ENCODE measurements at regions not wholly inside any gene's neighbourhood (a gene's known extent, or its start where the extent isn't known, plus 50 kb on each side); places are given as distances from the start of the nearest gene placed in this dataset.
"Not testable (repeated sequence)": the region's sequence is repeated elsewhere in the genome, so short reads cannot be mapped to it uniquely, and the experiment has no call there.

DNA sequence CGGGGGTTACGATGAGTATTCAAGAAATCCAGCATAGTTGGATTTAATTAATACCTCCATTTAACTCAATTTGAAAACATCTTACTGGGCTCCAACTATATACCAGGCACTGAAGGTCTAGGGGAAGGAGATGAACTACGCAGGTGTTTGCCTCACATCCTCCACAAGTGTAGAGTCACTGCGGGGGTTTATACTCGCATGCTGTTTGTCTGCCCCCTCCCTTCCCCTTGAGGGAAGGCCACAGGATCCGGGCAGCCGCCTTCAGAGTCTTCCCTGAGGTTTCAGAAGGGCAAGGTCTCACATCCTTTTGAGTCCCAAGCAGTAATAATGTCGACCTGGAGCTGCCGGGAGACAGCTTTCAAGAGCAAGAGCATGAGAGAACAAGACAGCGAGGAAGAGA, 142.4 kb upstream of the GALNT2 start:
- TF ChIP-seq, protein P1, sequence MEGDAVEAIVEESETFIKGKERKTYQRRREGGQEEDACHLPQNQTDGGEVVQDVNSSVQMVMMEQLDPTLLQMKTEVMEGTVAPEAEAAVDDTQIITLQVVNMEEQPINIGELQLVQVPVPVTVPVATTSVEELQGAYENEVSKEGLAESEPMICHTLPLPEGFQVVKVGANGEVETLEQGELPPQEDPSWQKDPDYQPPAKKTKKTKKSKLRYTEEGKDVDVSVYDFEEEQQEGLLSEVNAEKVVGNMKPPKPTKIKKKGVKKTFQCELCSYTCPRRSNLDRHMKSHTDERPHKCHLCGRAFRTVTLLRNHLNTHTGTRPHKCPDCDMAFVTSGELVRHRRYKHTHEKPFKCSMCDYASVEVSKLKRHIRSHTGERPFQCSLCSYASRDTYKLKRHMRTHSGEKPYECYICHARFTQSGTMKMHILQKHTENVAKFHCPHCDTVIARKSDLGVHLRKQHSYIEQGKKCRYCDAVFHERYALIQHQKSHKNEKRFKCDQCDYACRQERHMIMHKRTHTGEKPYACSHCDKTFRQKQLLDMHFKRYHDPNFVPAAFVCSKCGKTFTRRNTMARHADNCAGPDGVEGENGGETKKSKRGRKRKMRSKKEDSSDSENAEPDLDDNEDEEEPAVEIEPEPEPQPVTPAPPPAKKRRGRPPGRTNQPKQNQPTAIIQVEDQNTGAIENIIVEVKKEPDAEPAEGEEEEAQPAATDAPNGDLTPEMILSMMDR (IDR thresholded peaks at IDR 0.05) = no peak
- ATAC-seq (no peak), DNase-seq (no peak)
- Histone ChIP-seq H3K36me3 (no peaks in the 10 kb centered on the region), H3K4me1 (no peaks in the 10 kb centered on the region), H3K9me3 (no peaks in the 10 kb centered on the region), H3K27me3 (no peaks in the 10 kb centered on the region), H3K27ac (no peak overlapping the region), H3K4me3 (no peak overlapping the region)
- intact Hi-C loops (cut with DNase I) = no loop called here

DNA sequence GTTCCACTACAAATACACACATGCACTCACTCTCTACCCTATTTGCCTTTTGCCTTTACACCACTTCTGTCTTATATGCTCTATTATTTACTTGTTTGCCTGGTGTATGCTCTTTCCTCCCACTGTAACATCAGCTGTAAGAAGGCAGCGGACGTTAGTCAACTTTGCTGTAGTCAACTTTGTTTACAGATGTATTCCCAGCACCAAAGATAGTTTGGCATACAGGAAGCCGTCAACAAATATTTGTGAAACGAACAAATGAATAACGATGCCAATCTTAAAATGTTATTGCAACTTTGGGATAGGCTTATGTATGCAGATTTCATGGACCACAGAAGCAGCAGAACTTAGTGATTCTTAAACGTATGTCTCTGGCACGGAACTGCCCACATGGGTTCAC, 138.3 kb upstream of the GALNT2 start:
- intact Hi-C loops (cut with DNase I) = no loop called here
- Histone ChIP-seq H3K4me1 (no peaks in the 10 kb centered on the region), H3K36me3 (no peaks in the 10 kb centered on the region), H3K9me3 (no peaks in the 10 kb centered on the region), H3K4me3 (no peak overlapping the region), H3K27me3 (no peaks in the 10 kb centered on the region), H3K27ac (no peak overlapping the region)
- DNase-seq (no peak), ATAC-seq (no peak)
- TF ChIP-seq, protein P1 (IDR thresholded peaks at IDR 0.05) = no peak

DNA sequence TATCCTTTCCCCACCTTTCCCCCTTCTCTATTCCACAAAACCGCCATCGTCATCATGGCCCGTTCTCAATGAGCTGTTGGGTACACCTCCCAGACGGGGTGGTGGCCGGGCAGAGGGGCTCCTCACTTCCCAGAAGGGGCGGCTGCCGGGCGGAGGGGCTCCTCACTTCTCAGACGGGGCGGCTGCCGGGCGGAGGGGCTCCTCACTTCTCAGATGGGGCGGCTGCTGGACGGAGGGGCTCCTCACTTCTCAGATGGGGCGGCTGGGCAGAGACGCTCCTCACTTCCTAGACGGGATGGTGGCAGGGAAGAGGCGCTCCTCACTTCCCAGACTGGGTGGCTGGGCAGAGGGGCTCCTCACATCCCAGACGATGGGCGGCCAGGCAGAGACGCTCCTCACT, 135.3 kb upstream of the GALNT2 start:
- H3K27me3 ChIP-seq; H3K4me3 ChIP-seq; ATAC-seq; H3K36me3 ChIP-seq; H3K4me1 ChIP-seq; intact Hi-C loops (cut with DNase I); DNase-seq; H3K9me3 ChIP-seq; H3K27ac ChIP-seq: not testable (repeated sequence)

DNA sequence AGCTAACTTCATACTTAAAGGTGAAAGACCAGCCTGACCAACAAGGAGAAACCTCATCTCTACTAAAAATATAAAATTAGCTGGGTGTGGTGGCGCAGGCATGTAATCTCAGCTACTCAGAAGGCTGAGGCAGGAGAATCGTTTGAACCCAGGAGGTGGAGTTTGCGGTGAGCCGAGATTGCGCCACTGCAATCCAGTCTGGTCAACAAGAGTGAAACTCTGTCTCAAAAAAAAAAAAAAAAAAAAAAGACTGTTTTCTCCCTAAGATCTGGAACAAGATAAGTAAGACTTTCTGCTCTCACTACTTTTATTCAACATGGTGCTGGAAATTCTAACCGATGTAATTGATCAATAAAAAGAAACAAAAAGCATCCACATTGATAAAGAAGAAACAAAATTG, 131.9 kb upstream of the GALNT2 start:
- DNase-seq; H3K27me3 ChIP-seq; H3K27ac ChIP-seq; H3K36me3 ChIP-seq; H3K4me3 ChIP-seq; H3K9me3 ChIP-seq; H3K4me1 ChIP-seq; intact Hi-C loops (cut with DNase I); ATAC-seq: not testable (repeated sequence)

DNA sequence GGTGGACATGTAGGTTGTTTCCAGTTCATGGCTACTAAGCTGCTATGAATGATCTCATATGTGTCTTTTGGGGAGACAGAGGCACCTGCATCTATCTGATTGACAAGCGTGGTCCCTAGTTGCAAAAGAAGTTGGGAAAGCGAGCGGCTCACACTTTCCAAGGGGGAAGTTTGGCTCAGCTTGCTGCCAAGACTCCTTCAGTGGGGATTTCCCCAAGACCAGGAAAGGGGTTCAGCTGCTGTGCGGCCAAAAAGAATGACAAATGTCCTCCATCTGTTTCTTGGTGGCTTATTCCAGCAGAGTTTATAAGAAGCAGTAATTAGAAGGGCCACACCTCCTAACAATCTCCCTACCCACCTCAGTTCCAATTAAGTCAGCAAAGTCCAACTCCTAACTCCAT, 128.5 kb upstream of the GALNT2 start:
- Histone ChIP-seq H3K4me1 (no peaks in the 10 kb centered on the region), H3K9me3 (no peaks in the 10 kb centered on the region), H3K36me3 (no peaks in the 10 kb centered on the region), H3K4me3 (no peak overlapping the region), H3K27ac (no peak overlapping the region), H3K27me3 (no peaks in the 10 kb centered on the region)
- ATAC-seq (no peak), DNase-seq (no peak)
- TF ChIP-seq, protein P1 (IDR thresholded peaks at IDR 0.05) = no peak
- intact Hi-C loops (cut with DNase I) = no loop called here

DNA sequence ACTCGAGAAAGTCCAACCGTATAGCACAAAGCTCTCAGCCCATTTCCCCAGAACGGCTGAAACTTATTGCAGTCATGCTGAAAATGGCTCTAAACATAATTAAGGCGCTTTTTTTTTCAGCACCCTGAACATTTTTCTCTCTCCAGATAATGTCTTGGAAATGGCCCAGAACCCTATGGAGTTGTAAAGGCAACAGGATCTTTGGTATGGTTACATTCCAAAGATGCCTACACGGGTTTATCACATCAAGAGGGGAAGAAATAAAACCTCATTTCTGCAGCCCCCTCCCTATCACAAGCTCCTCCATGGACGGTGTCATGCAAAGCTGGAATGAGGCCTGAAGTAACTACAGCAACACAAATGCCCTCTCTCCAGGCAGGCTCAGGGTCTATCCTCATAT, 126.4 kb upstream of the GALNT2 start:
- H3K4me3 ChIP-seq = no peak overlapping the region
- no peak for ATAC-seq
- H3K36me3 ChIP-seq = no peaks in the 10 kb centered on the region
- H3K27me3 ChIP-seq = no peaks in the 10 kb centered on the region
- no peaks in the 10 kb centered on the region for H3K4me1 ChIP-seq
- intact Hi-C loops (cut with DNase I) = no loop called here
- no peak overlapping the region for H3K27ac ChIP-seq
- no peaks in the 10 kb centered on the region for H3K9me3 ChIP-seq
- no peak for DNase-seq
- TF ChIP-seq, protein P1 (IDR thresholded peaks at IDR 0.05) = no peak

DNA sequence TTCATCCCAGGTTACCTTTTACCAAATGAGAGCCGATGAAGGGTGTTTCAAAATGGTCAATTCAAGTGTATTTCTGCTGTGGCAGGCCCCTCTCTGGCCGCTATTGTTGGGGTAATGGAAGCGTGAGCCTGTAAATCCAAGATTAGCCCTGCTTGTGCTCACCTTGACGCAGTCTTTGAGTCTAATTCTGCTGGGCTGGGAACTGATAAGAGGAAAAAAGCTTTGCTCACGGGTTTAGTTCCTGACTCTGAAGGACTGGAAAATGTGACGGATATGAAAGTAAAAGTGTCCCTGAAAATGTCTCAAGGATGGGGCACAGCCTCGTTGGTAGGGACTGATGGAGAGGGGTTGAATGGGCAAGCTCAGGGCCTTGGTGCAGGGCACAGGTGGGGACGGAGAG, 125.9 kb upstream of the GALNT2 start:
- intact Hi-C loops (cut with DNase I) = no loop called here

More for the DNA sequence above, 125.9 kb upstream of the GALNT2 start:
- Histone ChIP-seq H3K4me3 (no peak overlapping the region), H3K27me3 (no peaks in the 10 kb centered on the region), H3K4me1 (no peaks in the 10 kb centered on the region), H3K36me3 (no peaks in the 10 kb centered on the region), H3K27ac (no peak overlapping the region), H3K9me3 (no peaks in the 10 kb centered on the region)
- ATAC-seq (no peak), DNase-seq (no peak)
- TF ChIP-seq, protein P1 (IDR thresholded peaks at IDR 0.05) = no peak
